Psoas muscle (tissue), 7 donors: ENCODE measurements at regions not wholly inside any gene's neighbourhood (a gene's known extent, or its start where the extent isn't known, plus 50 kb on each side); places are given as distances from the start of the nearest gene placed in this dataset.

Source experiments
- ATAC-seq, 4 donors: fragments of 200-7000 bp; cut with Tn5 transposase; one replicate each; pipeline ENCODE4 v1.9.1; 2020; ENCODE audit warnings: moderate library complexity in 3 of 4, mild to moderate bottlenecking in 2 of 4
- DNase-seq, 2 donors: peaks; one replicate each; pipeline ENCODE4 v3.0.0-alpha.2; 2020
- H3K27ac ChIP-seq: fragments of 200-600 bp; one replicate; pipeline ENCODE4 v1.8.0; 2022
- H3K27me3 ChIP-seq, 3 donors: fragments of 200-600 bp in 1 of 3; one replicate each; pipeline versions ENCODE4 v1.6.1 to v1.8.0; 2013 to 2022; ENCODE audit warnings: low read length in 2 of 3, mild to moderate bottlenecking in 2 of 3, moderate library complexity in 1 of 3; ENCODE audit not compliant: insufficient read depth in 3 of 3
- H3K36me3 ChIP-seq, 2 donors: fragments of 200-600 bp in 1 of 2; one replicate each; pipeline versions ENCODE4 v1.6.1 to v1.8.0; 2013 to 2022; ENCODE audit warnings: low read depth in 1 of 2, mild to moderate bottlenecking in 1 of 2, moderate library complexity in 1 of 2; ENCODE audit not compliant: insufficient read depth in 1 of 2
- H3K4me1 ChIP-seq: fragments of 200-600 bp; one replicate; pipeline ENCODE4 v1.8.0; 2022
- H3K4me3 ChIP-seq: fragments of 200-600 bp; one replicate; pipeline ENCODE4 v1.8.0; 2022; ENCODE audit warnings: mild to moderate bottlenecking
- H3K9me3 ChIP-seq: fragments of 200-600 bp; one replicate; pipeline ENCODE4 v1.8.0; 2022
- WGBS, 3 donors: extraction: QIAGEN DNeasy Blood & Tissue Kit; methylation state at CpG; one replicate each; pipeline versions ENCODE4 v1.1.6 to v1.1.7; 2013; 5-methylcytosine and 5-hydroxymethylcytosine counted together
- intact Hi-C, 2 donors: fragments of 100-400 bp; cut with DNase I; formaldehyde crosslinking; loops; one replicate each; pipeline versions ENCODE4 v1.11.0 to v1.14.2; 2022
- TF ChIP-seq, protein P1 (sequence below): fragments of 200-600 bp; IDR thresholded peaks from one replicate; pipeline ENCODE4 v1.8.0; 2022; ENCODE audit warnings: antibody characterized with exemption
- donor health status: healthy with polysubstance abuse.
- donor health status: DM: no; HTN: no; CAD: no; lungs with moderate emphysema.
- donor health status: Bipolar disorder and iron deficiency.
- donor health status: healthy.
- donor health status: DM: yes; HTN: yes; CAD: no.
- donor health status: DM: no; HTN: no; CAD: no.
- donor health status: DM: yes; HTN: yes; CAD: no.

DNA sequence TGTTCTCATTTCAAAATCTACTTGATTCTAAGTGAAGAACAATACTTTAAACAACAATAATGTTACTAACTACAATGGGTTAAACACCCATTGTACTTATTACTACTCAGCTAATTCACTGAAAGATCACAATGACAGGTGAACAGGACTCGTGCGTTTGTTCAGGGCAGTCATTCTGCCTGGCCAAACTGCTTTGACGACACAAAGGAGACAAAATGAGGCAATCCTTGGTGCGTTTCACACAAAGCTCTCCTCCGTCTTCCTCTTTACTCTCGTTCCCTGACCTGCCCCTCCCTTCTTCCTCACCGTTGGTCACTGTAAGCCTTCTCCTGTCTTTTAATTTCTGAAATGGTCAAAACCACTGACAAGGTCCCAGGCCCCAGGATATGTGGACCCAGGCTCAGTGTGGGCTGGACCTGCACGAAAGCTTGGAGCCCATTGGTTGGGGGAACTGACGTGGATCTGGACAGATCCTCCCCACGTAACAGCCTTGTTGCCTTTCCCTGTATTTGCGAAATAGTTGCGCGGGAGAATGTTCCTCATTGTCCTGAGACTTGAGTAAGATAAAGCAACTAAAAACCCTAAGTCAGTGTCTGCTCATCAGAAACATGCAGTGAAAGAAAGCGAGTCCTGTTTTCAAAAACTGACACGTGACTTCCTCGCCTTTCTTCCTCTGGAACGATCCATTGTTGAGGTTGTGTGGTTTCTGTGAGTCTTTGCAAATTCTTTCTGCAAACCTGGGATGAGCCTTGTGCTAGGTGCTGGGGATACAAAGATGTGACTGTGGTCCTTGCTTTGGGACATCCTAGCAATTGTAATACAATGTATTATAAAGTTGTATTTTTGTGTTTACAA lies 147.1 kb upstream of the RGMA start:
- WGBS, 3 donors, result 76 to 80% (median 77%) methylated on average over 17 of the region's 17 CpGs
- intact Hi-C loops, result no loop called here
- H3K4me3 ChIP-seq, result no peak overlapping the region

DNA sequence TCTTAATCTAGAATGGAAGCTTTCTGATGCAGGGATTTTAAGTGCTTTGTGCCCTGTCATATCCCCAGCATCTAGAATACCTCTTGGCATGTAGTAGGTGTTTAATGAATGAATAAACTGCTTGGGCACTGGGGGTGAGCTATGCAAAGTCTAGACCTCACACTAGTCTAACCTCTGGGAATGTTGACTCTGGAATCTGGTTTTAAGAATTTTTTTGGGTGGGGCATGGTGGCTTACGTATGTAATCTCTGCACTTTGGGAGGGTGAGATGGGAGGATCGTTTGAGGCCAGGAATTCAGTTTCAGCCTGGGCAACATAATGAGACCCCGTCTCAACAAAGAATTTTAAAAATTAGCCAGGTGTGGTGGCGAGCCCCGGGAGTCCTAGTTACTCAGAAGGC lies 146.3 kb upstream of the RGMA start:
- WGBS, 3 donors, result 83 to 86% (median 84%) methylated on average over 5 of the region's 5 CpGs
- ATAC-seq (no peak), DNase-seq (no peak)
- Histone ChIP-seq H3K27ac (no peak overlapping the region), H3K9me3 (no peaks in the 10 kb centered on the region), H3K36me3 (no peaks in the 10 kb centered on the region), H3K4me1 (no peaks in the 10 kb centered on the region), H3K4me3 (no peak overlapping the region), H3K27me3 (no peaks in the 10 kb centered on the region)
- intact Hi-C loops, result no loop called here
- TF ChIP-seq, protein P1, sequence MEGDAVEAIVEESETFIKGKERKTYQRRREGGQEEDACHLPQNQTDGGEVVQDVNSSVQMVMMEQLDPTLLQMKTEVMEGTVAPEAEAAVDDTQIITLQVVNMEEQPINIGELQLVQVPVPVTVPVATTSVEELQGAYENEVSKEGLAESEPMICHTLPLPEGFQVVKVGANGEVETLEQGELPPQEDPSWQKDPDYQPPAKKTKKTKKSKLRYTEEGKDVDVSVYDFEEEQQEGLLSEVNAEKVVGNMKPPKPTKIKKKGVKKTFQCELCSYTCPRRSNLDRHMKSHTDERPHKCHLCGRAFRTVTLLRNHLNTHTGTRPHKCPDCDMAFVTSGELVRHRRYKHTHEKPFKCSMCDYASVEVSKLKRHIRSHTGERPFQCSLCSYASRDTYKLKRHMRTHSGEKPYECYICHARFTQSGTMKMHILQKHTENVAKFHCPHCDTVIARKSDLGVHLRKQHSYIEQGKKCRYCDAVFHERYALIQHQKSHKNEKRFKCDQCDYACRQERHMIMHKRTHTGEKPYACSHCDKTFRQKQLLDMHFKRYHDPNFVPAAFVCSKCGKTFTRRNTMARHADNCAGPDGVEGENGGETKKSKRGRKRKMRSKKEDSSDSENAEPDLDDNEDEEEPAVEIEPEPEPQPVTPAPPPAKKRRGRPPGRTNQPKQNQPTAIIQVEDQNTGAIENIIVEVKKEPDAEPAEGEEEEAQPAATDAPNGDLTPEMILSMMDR, result no peak

More for the DNA sequence above, 147.1 kb upstream of the RGMA start:
- H3K27ac ChIP-seq, result no peak overlapping the region
- H3K27me3 ChIP-seq, result no peaks in the 10 kb centered on the region
- ATAC-seq (peak in 1 of 4 donors; percentile 10), DNase-seq (peak in 1 of 2 donors; percentile 30)
- H3K36me3 ChIP-seq, result no peaks in the 10 kb centered on the region
- no peaks in the 10 kb centered on the region for H3K9me3 ChIP-seq
- H3K4me1 ChIP-seq, result no peaks in the 10 kb centered on the region
- TF ChIP-seq, protein P1, result no peak

DNA sequence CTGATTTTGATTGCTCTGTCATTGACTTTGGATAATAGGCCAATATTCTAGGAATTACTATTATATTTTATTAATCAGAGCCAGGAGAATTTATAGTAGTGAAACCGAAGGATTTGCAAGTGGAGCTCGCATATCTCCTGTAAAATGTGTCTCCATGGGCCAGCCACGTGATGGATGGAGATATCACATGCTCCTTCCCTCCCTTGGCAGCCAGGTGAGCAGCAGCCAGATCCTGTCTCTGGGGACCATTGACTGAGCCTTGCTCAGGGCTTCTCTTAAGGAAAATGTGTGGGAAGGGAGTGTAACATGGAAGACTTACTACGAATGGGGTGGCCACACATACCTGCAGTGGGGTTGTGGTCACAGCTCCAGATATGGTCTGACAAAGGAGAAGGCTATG lies 144.7 kb upstream of the RGMA start:
- WGBS, 3 donors, result 82 to 95% (median 93%) methylated on average over 4 of the region's 4 CpGs
- DNase-seq, result no peak
- H3K27me3 ChIP-seq, result no peaks in the 10 kb centered on the region
- ATAC-seq, result no peak
- H3K9me3 ChIP-seq, result no peaks in the 10 kb centered on the region
- no peak overlapping the region for H3K27ac ChIP-seq
- no peaks in the 10 kb centered on the region for H3K36me3 ChIP-seq
- intact Hi-C loops, result no loop called here
- no peak overlapping the region for H3K4me3 ChIP-seq
- TF ChIP-seq, protein P1, result no peak
- H3K4me1 ChIP-seq, result no peaks in the 10 kb centered on the region

- WGBS, 3 donors, result 88 to 96% (median 96%) methylated on average over 8 of the region's 8 CpGs
- H3K9me3 ChIP-seq, result no peaks in the 10 kb centered on the region
- ATAC-seq (no peak), DNase-seq (no peak)
- no peaks in the 10 kb centered on the region for H3K27me3 ChIP-seq
- no peak overlapping the region for H3K27ac ChIP-seq
- no peaks in the 10 kb centered on the region for H3K4me1 ChIP-seq
- H3K4me3 ChIP-seq, result no peak overlapping the region
- H3K36me3 ChIP-seq, result no peaks in the 10 kb centered on the region
- intact Hi-C loops, result no loop called here
- TF ChIP-seq, protein P1, result no peak
Observed at GRCh38 chr15:93232845-93233244, 143.8 kb upstream of the RGMA start.

- no peak for DNase-seq
Observed at GRCh38 chr15:93231994-93232393, 143.0 kb upstream of the RGMA start.

More at GRCh38 chr15:93231994-93232393, 143.0 kb upstream of the RGMA start:
- no peaks in the 10 kb centered on the region for H3K4me1 ChIP-seq
- no peaks in the 10 kb centered on the region for H3K27me3 ChIP-seq
- no peaks in the 10 kb centered on the region for H3K36me3 ChIP-seq
- no peak overlapping the region for H3K4me3 ChIP-seq
- H3K9me3 ChIP-seq, result no peaks in the 10 kb centered on the region
- 74 to 85% (median 83%) methylated on average over 6 of the region's 6 CpGs for WGBS, 3 donors
- intact Hi-C loops, result no loop called here
- H3K27ac ChIP-seq, result no peak overlapping the region
- TF ChIP-seq, protein P1, result no peak
- ATAC-seq, result no peak
